ENCODE measurements at regions not wholly inside any gene's neighbourhood (a gene's known extent, or its start where the extent isn't known, plus 50 kb on each side); places are given as distances from the start of the nearest gene placed in this dataset.

DNA sequence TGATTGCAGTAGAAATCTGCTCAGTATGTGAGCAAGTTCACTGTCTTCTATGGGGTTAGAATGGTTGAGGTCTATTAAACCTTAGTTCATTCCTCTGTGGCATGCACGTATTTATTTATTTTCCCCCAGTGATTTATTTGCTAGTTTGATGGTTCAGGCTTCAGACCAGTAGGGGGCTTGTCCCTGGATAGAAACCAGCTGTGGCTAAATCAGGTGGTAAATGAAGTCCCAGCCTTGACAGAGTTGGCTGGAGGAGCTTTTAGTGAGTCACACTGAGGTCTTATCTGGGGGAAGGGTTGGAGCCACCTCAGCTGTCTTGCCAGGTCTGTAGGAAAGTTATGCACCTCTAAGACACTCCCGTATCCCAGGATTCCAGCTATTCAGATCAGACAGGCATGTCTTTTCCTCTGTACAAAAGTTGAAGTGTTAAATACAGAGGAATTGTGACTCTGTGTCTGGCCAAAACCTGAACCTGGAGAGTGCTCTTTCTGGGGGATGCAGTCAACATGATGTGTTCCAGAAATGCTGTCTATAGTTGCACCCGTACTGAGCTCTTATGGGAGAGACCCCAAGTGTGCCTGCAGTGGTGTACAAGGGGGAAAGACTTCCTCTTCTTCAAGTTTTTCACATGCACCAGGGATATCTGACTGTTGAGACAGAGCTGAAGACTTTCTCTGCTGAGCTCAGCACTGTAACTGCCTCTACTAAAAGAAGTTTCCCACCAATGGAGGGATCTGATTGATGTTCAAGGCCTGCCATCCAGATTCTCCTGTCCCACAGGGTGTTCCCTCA is 1322.1 kb downstream of the TMEM121 start:
- peak; percentile 25 for DNase-seq
- H3K27ac Mint-ChIP-seq, result no peak overlapping the region
- no peaks in the 10 kb centered on the region for H3K9me3 Mint-ChIP-seq
- no peaks in the 10 kb centered on the region for H3K27me3 Mint-ChIP-seq
- H3K4me1 Mint-ChIP-seq, result peaks cover 30% of the 10 kb centered on the region
- H3K4me3 Mint-ChIP-seq, result no peak overlapping the region
- H3K36me3 Mint-ChIP-seq, result no peaks in the 10 kb centered on the region

DNA sequence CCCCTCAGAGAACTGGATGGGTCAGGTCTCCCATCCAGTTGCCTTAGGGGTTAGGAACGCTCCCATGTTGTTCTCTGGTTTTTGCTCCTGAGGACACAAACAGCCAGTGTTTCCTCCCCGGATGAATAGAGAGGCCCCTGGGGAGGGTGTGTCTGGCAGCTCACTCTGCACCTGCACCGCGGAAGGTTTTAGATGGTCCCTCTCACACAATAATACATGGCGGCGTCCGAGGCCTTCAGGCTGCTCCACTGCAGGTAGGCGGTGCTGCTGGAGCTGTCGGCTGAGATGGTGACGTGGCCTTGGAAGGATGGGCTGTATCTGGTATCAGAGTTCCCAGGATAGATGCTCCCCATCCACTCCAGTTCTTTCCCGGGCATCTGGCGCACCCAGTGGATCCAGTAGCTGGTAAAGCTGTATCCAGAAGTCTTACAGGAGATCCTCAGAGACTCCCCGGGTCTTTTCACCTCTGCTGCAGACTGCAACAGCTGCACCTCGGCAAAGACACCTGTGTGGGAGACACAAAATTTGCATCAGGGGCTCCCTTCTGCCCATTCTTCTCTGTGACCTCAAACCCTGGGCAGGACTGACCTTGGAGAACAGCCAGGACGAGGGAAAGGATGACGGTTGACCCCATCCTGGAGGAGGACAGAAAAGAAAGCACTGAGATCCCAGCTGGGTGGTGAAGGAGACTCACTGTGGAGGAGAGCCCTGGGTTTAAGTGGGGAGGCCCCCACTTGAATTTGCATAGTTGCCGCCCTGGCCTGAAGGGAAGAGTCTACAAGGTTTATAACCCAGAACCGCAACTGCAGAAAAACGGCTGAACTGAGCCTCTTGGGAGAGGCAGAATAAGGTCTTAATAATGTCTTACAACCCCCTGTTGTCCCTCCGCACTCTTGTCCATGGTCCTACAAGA is 1324.8 kb downstream of the TMEM121 start:
- Mint-ChIP-seq H3K4me1 (peaks cover 17% of the 10 kb centered on the region), H3K36me3 (no peaks in the 10 kb centered on the region), H3K9me3 (no peaks in the 10 kb centered on the region), H3K27me3 (no peaks in the 10 kb centered on the region), H3K27ac (no peak overlapping the region), H3K4me3 (no peak overlapping the region)
- DNase-seq, result no peak

DNA sequence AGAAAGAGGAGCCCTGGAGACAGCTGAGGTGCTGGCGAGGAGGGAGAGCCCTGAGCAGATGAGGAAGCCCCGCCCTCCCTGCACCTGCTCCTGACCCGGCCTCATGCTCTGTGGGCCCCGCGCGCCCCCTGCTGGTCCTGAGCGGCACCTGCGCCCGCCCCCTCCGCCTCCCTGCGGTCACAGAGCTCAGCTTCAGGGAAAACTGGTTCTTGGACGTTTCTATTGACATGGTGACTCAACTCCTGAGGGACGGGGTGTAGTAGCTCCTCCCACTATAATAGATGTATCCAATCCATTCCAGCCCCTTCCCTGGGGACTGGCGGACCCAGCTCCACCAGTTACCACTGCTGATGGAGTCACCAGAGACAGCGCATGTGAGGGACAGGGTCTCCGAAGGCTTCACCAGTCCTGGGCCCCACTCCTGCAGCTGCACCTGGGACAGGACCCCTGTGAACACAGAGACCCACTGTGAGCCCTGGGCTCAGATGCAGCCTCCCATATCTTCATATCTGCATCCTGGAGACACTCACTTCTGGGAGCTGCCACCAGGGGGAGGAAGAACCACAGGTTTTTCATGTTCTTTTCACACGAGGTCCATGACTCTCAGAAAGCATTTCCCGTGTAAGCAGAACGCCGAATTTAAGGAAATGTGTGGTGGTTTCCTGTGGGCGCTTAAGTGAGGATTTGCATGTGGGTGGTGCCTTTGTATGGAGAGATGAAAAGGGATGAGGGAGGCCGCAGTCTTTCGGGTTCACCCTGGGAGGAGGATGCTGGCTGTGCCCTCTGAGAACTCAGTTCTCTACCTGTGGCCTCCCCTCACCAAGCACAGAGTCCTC is 1346.4 kb downstream of the TMEM121 start:
- peak; percentile 91 for DNase-seq
- H3K9me3 Mint-ChIP-seq, result no peaks in the 10 kb centered on the region
- no peaks in the 10 kb centered on the region for H3K36me3 Mint-ChIP-seq
- H3K4me1 Mint-ChIP-seq, result peaks cover 13% of the 10 kb centered on the region
- peak overlapping the region; percentile 9 for H3K27ac Mint-ChIP-seq
- peaks cover 48% of the 10 kb centered on the region for H3K27me3 Mint-ChIP-seq
- peak overlapping the region; percentile 58 for H3K4me3 Mint-ChIP-seq

DNA sequence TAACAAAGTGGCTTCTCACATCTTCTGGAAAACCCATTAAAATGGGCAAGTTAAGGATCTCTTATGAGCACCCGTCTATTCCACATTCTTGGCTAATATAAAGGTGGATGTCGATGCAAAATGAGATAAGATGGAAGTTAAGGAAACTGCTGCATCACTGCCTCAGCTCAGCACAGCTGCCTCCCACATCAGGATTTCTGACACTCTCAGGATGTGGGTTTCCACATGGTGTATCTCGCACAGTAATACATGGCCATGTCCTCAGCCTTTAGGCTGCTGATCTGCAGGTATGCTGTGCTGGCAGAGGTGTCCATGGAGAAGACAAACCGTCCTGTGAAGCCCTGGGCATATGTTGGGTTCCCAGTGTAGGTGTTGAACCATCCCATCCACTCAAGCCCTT is 1348.0 kb downstream of the TMEM121 start:
- Mint-ChIP-seq H3K36me3 (no peaks in the 10 kb centered on the region), H3K4me3 (no peak overlapping the region), H3K4me1 (peaks cover 13% of the 10 kb centered on the region), H3K27me3 (peaks cover 44% of the 10 kb centered on the region), H3K9me3 (no peaks in the 10 kb centered on the region), H3K27ac (no peak overlapping the region)
- DNase-seq, result no peak

GRCh38 chr14:106875503-106875902 is 1349.1 kb downstream of the TMEM121 start:
- no peak overlapping the region for H3K4me3 Mint-ChIP-seq
- no peaks in the 10 kb centered on the region for H3K36me3 Mint-ChIP-seq
- peak; percentile 35 for DNase-seq
- H3K4me1 Mint-ChIP-seq, result peaks cover 13% of the 10 kb centered on the region
- H3K27me3 Mint-ChIP-seq, result peaks cover 51% of the 10 kb centered on the region
- H3K27ac Mint-ChIP-seq, result no peak overlapping the region
- H3K9me3 Mint-ChIP-seq, result no peaks in the 10 kb centered on the region

DNA sequence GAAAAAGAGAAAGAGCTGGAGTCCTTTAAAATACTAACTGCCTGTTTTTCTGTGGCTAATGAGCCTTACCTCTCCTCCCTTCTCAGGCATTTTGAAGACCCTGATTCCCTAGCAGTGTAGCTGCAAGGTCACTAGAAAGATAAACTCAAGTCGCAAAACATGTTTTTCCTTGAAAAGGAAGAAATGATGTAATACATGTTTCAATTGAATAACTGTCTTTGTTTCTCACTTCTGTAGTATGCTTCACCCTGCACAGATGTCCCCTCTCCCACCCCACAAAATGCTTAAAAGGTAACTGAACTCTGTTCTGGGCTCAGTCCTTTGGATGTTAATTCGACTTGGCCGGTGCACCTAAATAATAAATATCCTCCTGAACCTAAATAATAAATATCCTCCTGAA is 1350.3 kb downstream of the TMEM121 start:
- peaks cover 13% of the 10 kb centered on the region for H3K4me1 Mint-ChIP-seq
- no peaks in the 10 kb centered on the region for H3K9me3 Mint-ChIP-seq
- H3K27ac Mint-ChIP-seq, result no peak overlapping the region
- DNase-seq, result no peak
- peaks cover 52% of the 10 kb centered on the region for H3K27me3 Mint-ChIP-seq
- H3K4me3 Mint-ChIP-seq, result no peak overlapping the region
- no peaks in the 10 kb centered on the region for H3K36me3 Mint-ChIP-seq

- no peak overlapping the region for H3K27ac Mint-ChIP-seq
- H3K27me3 Mint-ChIP-seq, result peaks cover 52% of the 10 kb centered on the region
- peaks cover 11% of the 10 kb centered on the region for H3K4me1 Mint-ChIP-seq
- no peaks in the 10 kb centered on the region for H3K9me3 Mint-ChIP-seq
- DNase-seq, result no peak
- no peak overlapping the region for H3K4me3 Mint-ChIP-seq
- H3K36me3 Mint-ChIP-seq, result no peaks in the 10 kb centered on the region
Observed at GRCh38 chr14:106877517-106877916, 1351.1 kb downstream of the TMEM121 start.

DNA sequence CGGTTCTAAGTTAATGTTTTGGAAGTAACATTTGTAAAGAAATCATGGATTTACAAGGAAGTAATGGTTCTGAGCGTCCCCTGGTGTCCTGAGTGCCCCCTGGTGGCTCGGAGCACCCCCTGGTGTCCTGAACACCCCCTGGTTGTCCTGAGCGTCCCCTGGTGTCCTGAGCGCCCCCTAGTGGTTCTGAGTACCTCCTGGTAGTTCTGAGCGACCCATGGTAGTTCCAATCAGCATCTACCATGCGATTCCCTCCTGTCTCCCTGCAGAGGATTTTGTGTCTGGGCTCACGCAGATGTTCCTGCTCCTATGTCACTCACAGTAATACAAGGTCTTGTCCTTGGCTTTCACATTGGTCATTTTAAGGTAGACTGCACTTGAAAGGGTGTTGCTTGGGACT is 1352.9 kb downstream of the TMEM121 start:
- Mint-ChIP-seq H3K4me3 (no peak overlapping the region), H3K27ac (no peak overlapping the region), H3K27me3 (peaks cover 50% of the 10 kb centered on the region), H3K36me3 (no peaks in the 10 kb centered on the region), H3K4me1 (peaks cover 2% of the 10 kb centered on the region), H3K9me3 (no peaks in the 10 kb centered on the region)
- DNase-seq, result peak; percentile 77

DNA sequence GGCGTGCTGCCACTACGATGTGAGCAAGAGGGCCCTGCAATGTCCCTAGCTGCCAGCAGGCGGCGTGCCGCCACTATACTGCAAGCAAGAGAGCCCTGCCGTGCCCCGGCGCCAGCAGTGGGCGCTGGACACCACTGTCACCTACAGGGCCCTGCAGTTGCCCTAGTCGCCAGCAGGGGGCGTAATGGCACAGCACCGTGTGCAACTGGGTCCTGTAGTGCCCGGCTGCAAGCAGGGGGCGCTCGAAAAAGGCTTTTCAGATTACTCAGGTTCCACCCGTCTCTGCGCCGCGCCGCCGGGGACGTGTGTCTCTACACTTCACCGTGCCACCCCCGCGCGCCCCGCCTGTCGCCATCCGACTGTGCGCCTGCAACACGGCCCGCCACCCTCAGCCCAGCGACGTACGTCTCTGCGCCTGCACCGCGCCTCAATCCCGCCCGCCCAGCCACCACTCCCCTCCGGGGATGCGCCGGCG is 1356.9 kb downstream of the TMEM121 start:
- Mint-ChIP-seq H3K27me3 (peaks cover 17% of the 10 kb centered on the region), H3K9me3 (no peaks in the 10 kb centered on the region), H3K4me3 (no peak overlapping the region), H3K4me1 (no peaks in the 10 kb centered on the region), H3K27ac (no peak overlapping the region), H3K36me3 (no peaks in the 10 kb centered on the region)
- peak; percentile 71 for DNase-seq

Data from activated naive CD8-positive, alpha-beta T cell treated with anti-CD3 and anti-CD28 coated beads for 36 hours (primary cell).